Spleen (tissue), 11 donors: ENCODE measurements at regions not wholly inside any gene's neighbourhood (a gene's known extent, or its start where the extent isn't known, plus 50 kb on each side); places are given as distances from the start of the nearest gene placed in this dataset.

Experiments used
- DNase-seq: peaks from one replicate; pipeline ENCODE4 v3.0.0-alpha.2; 2020
- H3K27ac ChIP-seq, 8 donors: fragments of 200-600 bp; sonication (generic) in 7 of 8; 1 replicate in 4 of 8; 2 replicates in 4 of 8; pipeline versions ENCODE4 v1.5.0 to v1.8.0; 2016 to 2021; ENCODE audit warnings: inconsistent platforms in 4 of 8, mild to moderate bottlenecking in 4 of 8, moderate library complexity in 1 of 8
- H3K27me3 ChIP-seq, 7 donors: fragments of 200-600 bp; sonication (generic) in 6 of 7; replicated peaks in 1 of 7; 1 replicate in 4 of 7; 2 replicates in 3 of 7; pipeline versions ENCODE4 v1.5.0 to v1.8.0; 2016 to 2021; ENCODE audit warnings: inconsistent platforms in 3 of 7, mild to moderate bottlenecking in 1 of 7
- H3K36me3 ChIP-seq, 6 donors: fragments of 200-600 bp; sonication (generic) in 5 of 6; 1 replicate in 4 of 6; 2 replicates in 2 of 6; pipeline versions ENCODE4 v1.5.0 to v1.8.0; 2016 to 2021; ENCODE audit warnings: inconsistent platforms in 2 of 6
- H3K4me1 ChIP-seq, 6 donors: fragments of 200-600 bp; sonication (generic) in 5 of 6; 1 replicate in 3 of 6; 2 replicates in 3 of 6; pipeline versions ENCODE4 v1.5.0 to v1.8.0; 2016 to 2021; ENCODE audit warnings: inconsistent platforms in 3 of 6
- H3K4me3 ChIP-seq, 8 donors: fragments of 200-600 bp; sonication (generic) in 7 of 8; 1 replicate in 4 of 8; 2 replicates in 4 of 8; pipeline versions ENCODE4 v1.5.0 to v1.8.0; 2016 to 2021; ENCODE audit warnings: inconsistent platforms in 4 of 8, mild to moderate bottlenecking in 4 of 8, moderate library complexity in 2 of 8
- H3K9me3 ChIP-seq, 8 donors: fragments of 200-600 bp; sonication (generic) in 7 of 8; 1 replicate in 4 of 8; 2 replicates in 4 of 8; pipeline versions ENCODE4 v1.5.0 to v1.8.0; 2016 to 2021; ENCODE audit warnings: inconsistent platforms in 4 of 8
- POLR2A ChIP-seq, 3 donors: fragments of 450-650 bp; IDR thresholded peaks; one replicate each; pipeline ENCODE4 v1.5.1; 2017; ENCODE audit warnings: antibody characterized with exemption in 3 of 3, mild to moderate bottlenecking in 1 of 3
- POLR2AphosphoS5 ChIP-seq, 3 donors: sonication (generic); formaldehyde crosslinking; IDR thresholded peaks; one replicate each; pipeline ENCODE4 v1.5.1; 2017; ENCODE audit warnings: antibody characterized with exemption in 3 of 3
- WGBS, 5 donors: extraction: QIAGEN DNeasy Blood & Tissue Kit in 3 of 5; methylation state at CpG; one replicate each; pipeline versions ENCODE4 v1.1.5 to v1.1.7; 2013 to 2018; 5-methylcytosine and 5-hydroxymethylcytosine counted together
- intact Hi-C: fragments of 100-400 bp; cut with DNase I; formaldehyde crosslinking; loops from one replicate; pipeline ENCODE4 v1.15.0; 2023; ENCODE audit warnings: low total_unique reads
- TF ChIP-seq, protein P1 (sequence below), 11 experiments: fragments of 200-600 bp in 7 of 11; fragments of 450-650 bp in 4 of 11; sonication (generic) in 4 of 11; IDR thresholded peaks in 8 of 11; conservative IDR thresholded peaks in 3 of 11; 1 replicate in 7 of 11; 2 replicates in 4 of 11; pipeline versions ENCODE4 v1.4.0 to v1.8.0; 2016 to 2021; ENCODE audit warnings: antibody characterized with exemption in 11 of 11, inconsistent platforms in 4 of 11, mild to moderate bottlenecking in 1 of 11
- donor health status: healthy with polysubstance abuse.
- donor health status: DM: no; HTN: no; CAD: no; lungs with moderate emphysema.
- donor health status: DM: no; HTN: no; CAD: no.
- donor health status: Bipolar disorder and iron deficiency.
- donor health status: healthy.
- donor health status: DM: no; HTN: no; CAD: no.
- donor health status: DM: yes; HTN: yes; CAD: no.

- intact Hi-C loops = no loop called here
- no peaks in the 10 kb centered on the region for H3K27me3 ChIP-seq
- DNase-seq = no peak
- no peaks in the 10 kb centered on the region for H3K36me3 ChIP-seq
- H3K4me1 ChIP-seq = no peaks in the 10 kb centered on the region
- no peak overlapping the region for H3K4me3 ChIP-seq
- TF ChIP-seq POLR2AphosphoS5 (IDR thresholded peaks at IDR 0.05) (no peak), POLR2A (IDR thresholded peaks at IDR 0.05) (no peak)
- TF ChIP-seq, protein P1, sequence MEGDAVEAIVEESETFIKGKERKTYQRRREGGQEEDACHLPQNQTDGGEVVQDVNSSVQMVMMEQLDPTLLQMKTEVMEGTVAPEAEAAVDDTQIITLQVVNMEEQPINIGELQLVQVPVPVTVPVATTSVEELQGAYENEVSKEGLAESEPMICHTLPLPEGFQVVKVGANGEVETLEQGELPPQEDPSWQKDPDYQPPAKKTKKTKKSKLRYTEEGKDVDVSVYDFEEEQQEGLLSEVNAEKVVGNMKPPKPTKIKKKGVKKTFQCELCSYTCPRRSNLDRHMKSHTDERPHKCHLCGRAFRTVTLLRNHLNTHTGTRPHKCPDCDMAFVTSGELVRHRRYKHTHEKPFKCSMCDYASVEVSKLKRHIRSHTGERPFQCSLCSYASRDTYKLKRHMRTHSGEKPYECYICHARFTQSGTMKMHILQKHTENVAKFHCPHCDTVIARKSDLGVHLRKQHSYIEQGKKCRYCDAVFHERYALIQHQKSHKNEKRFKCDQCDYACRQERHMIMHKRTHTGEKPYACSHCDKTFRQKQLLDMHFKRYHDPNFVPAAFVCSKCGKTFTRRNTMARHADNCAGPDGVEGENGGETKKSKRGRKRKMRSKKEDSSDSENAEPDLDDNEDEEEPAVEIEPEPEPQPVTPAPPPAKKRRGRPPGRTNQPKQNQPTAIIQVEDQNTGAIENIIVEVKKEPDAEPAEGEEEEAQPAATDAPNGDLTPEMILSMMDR (IDR thresholded peaks at IDR 0.05 in 8 of 11, conservative IDR thresholded peaks at IDR 0.05 in 3 of 11) = no peak
- H3K27ac ChIP-seq = no peak overlapping the region
- no peaks in the 10 kb centered on the region for H3K9me3 ChIP-seq
Measured at GRCh38 chr5:30398423-30398822, 795.1 kb upstream of the CDH6 start.

DNA sequence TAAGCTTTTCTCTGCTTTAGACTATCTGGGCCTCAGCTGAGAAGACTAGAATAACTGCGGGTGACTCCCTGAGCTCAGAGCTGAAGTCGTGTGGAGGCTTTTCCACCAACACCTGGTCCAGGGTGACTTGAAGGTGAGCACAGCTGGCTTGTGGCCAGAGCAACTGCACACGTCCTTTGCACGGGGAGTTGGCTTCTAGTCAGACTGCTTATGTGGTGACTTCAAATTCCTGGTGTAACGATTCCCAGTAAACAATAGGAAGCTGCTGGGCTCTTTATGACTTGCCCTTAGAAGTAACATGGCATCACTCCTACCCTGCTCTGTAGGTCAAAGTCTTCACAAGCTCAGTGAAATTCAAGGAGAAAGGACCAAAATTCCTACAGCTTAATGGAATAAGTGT, 800.6 kb upstream of the CDH6 start:
- DNase-seq = no peak
- Histone ChIP-seq H3K4me3 (no peak overlapping the region), H3K36me3 (no peaks in the 10 kb centered on the region), H3K4me1 (no peaks in the 10 kb centered on the region), H3K9me3 (peaks cover 0 to 4% (median 0%) of the 10 kb centered on the region in 8 donors), H3K27ac (no peak overlapping the region), H3K27me3 (no peaks in the 10 kb centered on the region)
- TF ChIP-seq POLR2A (IDR thresholded peaks at IDR 0.05) (no peak), POLR2AphosphoS5 (IDR thresholded peaks at IDR 0.05) (no peak)
- TF ChIP-seq, protein P1 (IDR thresholded peaks at IDR 0.05 in 8 of 11, conservative IDR thresholded peaks at IDR 0.05 in 3 of 11) = no peak
- intact Hi-C loops = no loop called here
- WGBS, 5 donors = 69 to 79% (median 78%) methylated on average over 5 of the region's 5 CpGs

GRCh38 chr5:30390095-30390494, 803.4 kb upstream of the CDH6 start:
- Histone ChIP-seq H3K36me3 (no peaks in the 10 kb centered on the region), H3K27ac (no peak overlapping the region), H3K4me1 (no peaks in the 10 kb centered on the region), H3K27me3 (no peaks in the 10 kb centered on the region), H3K4me3 (no peak overlapping the region), H3K9me3 (peaks cover 0 to 6% (median under 1%) of the 10 kb centered on the region in 8 donors)
- WGBS, 5 donors = 26 to 60% (median 58%) methylated on average over 2 of the region's 2 CpGs
- intact Hi-C loops = no loop called here
- TF ChIP-seq, protein P1 (IDR thresholded peaks at IDR 0.05 in 8 of 11, conservative IDR thresholded peaks at IDR 0.05 in 3 of 11) = no peak
- TF ChIP-seq POLR2A (IDR thresholded peaks at IDR 0.05) = no peak
- no peak for TF ChIP-seq POLR2AphosphoS5 (IDR thresholded peaks at IDR 0.05)
- DNase-seq = no peak

DNA sequence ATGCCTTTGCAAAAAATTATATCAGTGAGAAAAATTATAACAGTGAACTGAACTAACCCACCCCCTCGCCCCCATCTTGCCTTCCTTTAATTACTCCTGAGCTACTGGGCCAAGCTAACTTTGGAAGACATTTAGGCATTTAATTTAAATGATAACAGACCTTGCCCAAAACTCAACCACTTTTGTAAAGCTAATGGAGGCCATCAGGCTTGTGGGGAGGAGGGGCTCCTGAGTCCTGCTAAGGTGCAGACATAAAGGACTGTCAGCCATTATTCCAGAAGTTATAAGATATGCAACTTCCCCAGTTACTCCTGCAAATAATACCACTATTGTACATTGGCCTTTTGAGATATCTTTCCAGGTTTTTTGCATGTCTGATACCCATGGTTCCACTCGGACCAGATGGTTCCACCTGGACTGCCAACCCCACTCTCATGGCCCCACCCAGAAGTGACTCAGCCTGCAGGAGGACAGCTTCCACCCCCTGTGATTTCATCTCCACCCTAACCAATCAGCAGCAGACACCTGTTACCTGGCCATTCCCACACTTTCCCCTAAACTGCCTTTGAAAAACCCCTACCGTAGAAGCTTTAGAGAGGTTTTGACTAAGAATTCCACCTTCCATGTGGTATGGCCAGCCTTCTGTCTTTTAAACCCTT, 805.4 kb upstream of the CDH6 start:
- DNase-seq = no peak
- intact Hi-C loops = no loop called here
- 69 to 82% (median 78%) methylated on average over 3 of the region's 3 CpGs for WGBS, 5 donors

More for the DNA sequence above, 805.4 kb upstream of the CDH6 start:
- TF ChIP-seq POLR2A (IDR thresholded peaks at IDR 0.05) = no peak
- TF ChIP-seq POLR2AphosphoS5 (IDR thresholded peaks at IDR 0.05) = no peak
- TF ChIP-seq, protein P1 (IDR thresholded peaks at IDR 0.05 in 8 of 11, conservative IDR thresholded peaks at IDR 0.05 in 3 of 11) = no peak
- Histone ChIP-seq H3K27ac (no peak overlapping the region), H3K4me3 (no peak overlapping the region), H3K9me3 (peaks cover 0 to 6% (median 2%) of the 10 kb centered on the region in 8 donors), H3K4me1 (no peaks in the 10 kb centered on the region), H3K27me3 (no peaks in the 10 kb centered on the region), H3K36me3 (no peaks in the 10 kb centered on the region)
